Esophagus muscularis mucosa (tissue), 4 donors: ENCODE measurements at regions not wholly inside any gene's neighbourhood (a gene's known extent, or its start where the extent isn't known, plus 50 kb on each side); places are given as distances from the start of the nearest gene placed in this dataset.

Experiments
- DNase-seq: peaks from one replicate; pipeline ENCODE4 v3.0.0-alpha.2; 2017; ENCODE audit errors: extremely low spot score
- H3K27ac ChIP-seq, 4 donors: fragments of 200-600 bp; sonication (generic); replicated peaks in 1 of 4; 1 replicate in 3 of 4; 2 replicates in 1 of 4; pipeline ENCODE4 v1.5.1; 2016 to 2019; ENCODE audit warnings: mild to moderate bottlenecking in 1 of 4
- H3K27me3 ChIP-seq, 4 donors: fragments of 200-600 bp; sonication (generic); one replicate each; pipeline versions ENCODE4 v1.5.1 to v1.6.0; 2016 to 2019
- H3K36me3 ChIP-seq, 4 donors: fragments of 200-600 bp; sonication (generic); one replicate each; pipeline ENCODE4 v1.5.1; 2016 to 2019
- H3K4me1 ChIP-seq, 4 donors: fragments of 200-600 bp; sonication (generic); one replicate each; pipeline ENCODE4 v1.5.1; 2016 to 2019
- H3K4me3 ChIP-seq, 4 donors: fragments of 200-600 bp; sonication (generic); 1 replicate in 2 of 4; 2 replicates in 2 of 4; pipeline ENCODE4 v1.5.1; 2016 to 2019; ENCODE audit warnings: mild to moderate bottlenecking in 4 of 4, moderate library complexity in 1 of 4
- H3K9me3 ChIP-seq, 4 donors: fragments of 200-600 bp; sonication (generic); 1 replicate in 3 of 4; 2 replicates in 1 of 4; pipeline ENCODE4 v1.5.1; 2016 to 2019
- CTCF ChIP-seq, 3 experiments: fragments of 200-600 bp in 2 of 3; fragments of 450-650 bp in 1 of 3; sonication (generic) in 2 of 3; IDR thresholded peaks; one replicate each; pipeline ENCODE4 v1.5.1; 2017 to 2019; ENCODE audit warnings: antibody characterized with exemption in 3 of 3, mild to moderate bottlenecking in 2 of 3, moderate library complexity in 1 of 3
- EP300 ChIP-seq: sonication (generic); formaldehyde crosslinking; IDR thresholded peaks from one replicate; pipeline ENCODE4 v1.6.1; 2017; ENCODE audit warnings: antibody characterized with exemption
- POLR2A ChIP-seq: fragments of 450-650 bp; IDR thresholded peaks from one replicate; pipeline ENCODE4 v1.6.1; 2017; ENCODE audit warnings: antibody characterized with exemption, moderate library complexity, mild to moderate bottlenecking, low read depth
- POLR2AphosphoS5 ChIP-seq, 2 donors: sonication (generic); formaldehyde crosslinking; IDR thresholded peaks; one replicate each; pipeline ENCODE4 v1.6.1; 2017; ENCODE audit warnings: antibody characterized with exemption in 2 of 2
- WGBS: methylation state at CpG from one replicate; pipeline ENCODE4 v1.1.5; 2018; 5-methylcytosine and 5-hydroxymethylcytosine counted together
- intact Hi-C: fragments of 100-400 bp; cut with DNase I; formaldehyde crosslinking; loops from one replicate; pipeline ENCODE4 v1.15.1; 2023

GRCh38 chr7:156147756-156148504 is 335.7 kb upstream of the SHH start:
- intact Hi-C loops, result no loop called here
- H3K27ac ChIP-seq, result no peak overlapping the region
- DNase-seq, result no peak
- no peak for TF ChIP-seq POLR2A
- no peak for TF ChIP-seq POLR2AphosphoS5 (IDR thresholded peaks at IDR 0.05)
- no peak for TF ChIP-seq CTCF (IDR thresholded peaks at IDR 0.05)
- no peak for TF ChIP-seq EP300
- no peaks in the 10 kb centered on the region for H3K36me3 ChIP-seq
- 72% methylated on average over 7 of the region's 15 CpGs for WGBS
- H3K9me3 ChIP-seq, result no peaks in the 10 kb centered on the region
- no peaks in the 10 kb centered on the region for H3K4me1 ChIP-seq
- H3K4me3 ChIP-seq, result no peak overlapping the region
- H3K27me3 ChIP-seq, result peaks cover 0 to 26% (median 2%) of the 10 kb centered on the region in 4 donors

DNA sequence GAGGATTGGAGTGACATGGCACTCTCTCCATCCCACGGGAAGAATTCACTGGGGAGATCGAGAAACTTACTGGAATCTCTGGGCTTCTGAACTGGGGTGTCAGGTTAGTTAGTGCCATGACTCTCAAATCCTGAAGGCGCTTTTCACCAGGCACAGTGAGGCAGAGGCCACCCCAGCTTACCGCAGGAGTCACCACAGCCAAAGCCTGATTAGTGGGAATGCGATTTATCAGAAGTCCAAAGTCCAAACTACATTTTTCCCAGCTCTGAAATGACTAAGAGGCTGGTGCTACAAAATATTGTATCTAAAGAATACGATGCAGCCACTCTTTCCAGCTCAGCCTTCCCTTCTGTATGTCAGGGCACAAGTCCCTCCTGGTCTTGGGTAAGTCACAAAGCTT is 334.8 kb upstream of the SHH start:
- TF ChIP-seq EP300, result no peak
- TF ChIP-seq POLR2A, result no peak
- no peak for TF ChIP-seq CTCF (IDR thresholded peaks at IDR 0.05)
- TF ChIP-seq POLR2AphosphoS5 (IDR thresholded peaks at IDR 0.05), result no peak
- no peak for DNase-seq
- H3K4me1 ChIP-seq, result no peaks in the 10 kb centered on the region
- H3K27me3 ChIP-seq, result peaks cover 0 to 26% (median 2%) of the 10 kb centered on the region in 4 donors
- no peak overlapping the region for H3K27ac ChIP-seq
- 75% methylated on average over 6 of the region's 6 CpGs for WGBS
- H3K4me3 ChIP-seq, result no peak overlapping the region
- H3K36me3 ChIP-seq, result no peaks in the 10 kb centered on the region
- intact Hi-C loops, result no loop called here
- H3K9me3 ChIP-seq, result no peaks in the 10 kb centered on the region

DNA sequence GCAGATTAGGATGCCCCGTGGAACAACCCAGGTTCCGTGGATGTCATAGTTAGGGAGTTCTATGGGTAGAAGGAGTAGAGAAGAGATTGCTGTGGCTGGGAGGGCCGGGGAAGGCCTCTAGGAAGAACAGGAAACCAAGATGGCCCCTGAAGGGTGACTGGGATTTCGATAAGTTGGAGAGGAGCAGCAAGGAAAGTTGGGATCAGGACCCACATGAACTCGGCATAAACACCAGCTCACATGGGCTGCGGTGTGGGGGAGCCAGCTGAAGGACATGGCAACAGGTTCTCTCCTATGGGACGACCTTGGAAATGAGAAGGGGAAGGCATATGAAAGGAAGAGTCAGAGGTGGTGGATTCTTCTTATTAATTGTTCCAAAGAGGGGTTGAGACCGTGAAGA is 333.7 kb upstream of the SHH start:
- TF ChIP-seq EP300 (no peak), CTCF (IDR thresholded peaks at IDR 0.05) (no peak), POLR2AphosphoS5 (IDR thresholded peaks at IDR 0.05) (no peak), POLR2A (no peak)
- H3K27me3 ChIP-seq, result peaks cover 0 to 26% (median 2%) of the 10 kb centered on the region in 4 donors
- H3K9me3 ChIP-seq, result no peaks in the 10 kb centered on the region
- no peak overlapping the region for H3K4me3 ChIP-seq
- no peak for DNase-seq
- 85% methylated on average over 8 of the region's 8 CpGs for WGBS
- H3K27ac ChIP-seq, result no peak overlapping the region
- intact Hi-C loops, result no loop called here
- H3K36me3 ChIP-seq, result no peaks in the 10 kb centered on the region
- no peaks in the 10 kb centered on the region for H3K4me1 ChIP-seq

- H3K27me3 ChIP-seq, result peaks cover 0 to 22% (median 2%) of the 10 kb centered on the region in 4 donors
- intact Hi-C loops, result no loop called here
- no peak overlapping the region for H3K4me3 ChIP-seq
- no peak overlapping the region for H3K27ac ChIP-seq
- no peak for DNase-seq
- TF ChIP-seq CTCF (IDR thresholded peaks at IDR 0.05) (no peak), POLR2AphosphoS5 (IDR thresholded peaks at IDR 0.05) (no peak), EP300 (no peak), POLR2A (no peak)
- H3K9me3 ChIP-seq, result no peaks in the 10 kb centered on the region
- H3K4me1 ChIP-seq, result no peaks in the 10 kb centered on the region
- no peaks in the 10 kb centered on the region for H3K36me3 ChIP-seq
- WGBS, result 91% methylated on average over 6 of the region's 6 CpGs
Measured at GRCh38 chr7:156145184-156145583, 332.9 kb upstream of the SHH start.

DNA sequence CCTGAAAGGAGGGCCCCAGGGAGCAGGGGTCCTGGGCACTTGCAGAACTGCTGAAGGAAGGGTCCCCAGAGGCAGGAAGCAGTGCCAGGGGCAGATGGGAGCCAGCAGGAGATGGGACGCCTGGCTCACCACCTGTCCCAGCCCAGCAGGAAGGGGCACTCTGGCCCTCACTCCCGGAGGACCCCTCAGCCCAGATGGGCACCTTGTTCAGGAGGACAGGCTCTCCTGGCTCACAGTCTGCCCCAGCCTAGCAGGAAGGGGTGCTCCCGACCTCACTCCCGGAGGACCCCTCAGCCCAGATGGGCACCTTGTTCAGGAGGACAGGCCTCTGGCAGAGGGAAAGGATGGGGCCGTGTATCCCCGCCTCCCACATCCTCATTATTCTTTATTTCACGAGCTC is 331.4 kb upstream of the SHH start:
- 60% methylated on average over 3 of the region's 7 CpGs for WGBS
- no peak for TF ChIP-seq POLR2A
- TF ChIP-seq POLR2AphosphoS5 (IDR thresholded peaks at IDR 0.05), result no peak
- no peak for TF ChIP-seq CTCF (IDR thresholded peaks at IDR 0.05)
- TF ChIP-seq EP300, result no peak
- intact Hi-C loops, result no loop called here
- DNase-seq, result no peak
- Histone ChIP-seq H3K27ac (no peak overlapping the region), H3K27me3 (peaks cover 0 to 34% (median 0%) of the 10 kb centered on the region in 4 donors), H3K4me1 (no peaks in the 10 kb centered on the region), H3K36me3 (no peaks in the 10 kb centered on the region), H3K4me3 (no peak overlapping the region), H3K9me3 (no peaks in the 10 kb centered on the region)
